Smooth muscle cell (in vitro differentiated cells): ENCODE measurements at regions not wholly inside any gene's neighbourhood (a gene's known extent, or its start where the extent isn't known, plus 50 kb on each side); places are given as distances from the start of the nearest gene placed in this dataset.
A peak's percentile ranks its signal among the peaks of the same experiment; 100 is the strongest.

ENCODE experiments used
- DNase-seq: peaks from one replicate; lab custom pipeline; 2025; ENCODE audit not compliant: unreplicated experiment; lab: John Stamatoyannopoulos, UW
- H2AFZ ChIP-seq: fragments of 200-600 bp; sonication (generic); 2 replicates; pipeline ENCODE4 v1.6.0; 2016; ENCODE audit warnings: antibody characterized with exemption, low read depth, mild to moderate bottlenecking
- H3F3A ChIP-seq: fragments of 200-600 bp; sonication (generic); 2 replicates; pipeline ENCODE4 v1.6.0; 2017; ENCODE audit warnings: antibody characterized with exemption, low read depth
- H3K27ac ChIP-seq: fragments of 200-600 bp; sonication (generic); 2 replicates; pipeline ENCODE4 v1.5.1; 2016; ENCODE audit warnings: low read depth, mild to moderate bottlenecking
- H3K27me3 ChIP-seq: fragments of 200-600 bp; sonication (generic); 2 replicates; pipeline ENCODE4 v1.6.1; 2016; ENCODE audit warnings: low read depth, mild to moderate bottlenecking
- H3K36me3 ChIP-seq: fragments of 200-600 bp; sonication (generic); 2 replicates; pipeline ENCODE4 v1.5.1; 2016; ENCODE audit warnings: low read depth
- H3K4me1 ChIP-seq: fragments of 200-600 bp; sonication (generic); 2 replicates; pipeline ENCODE4 v1.5.1; 2016; ENCODE audit warnings: low read depth
- H3K4me2 ChIP-seq: fragments of 200-600 bp; sonication (generic); 2 replicates; pipeline ENCODE4 v1.6.0; 2016; ENCODE audit warnings: mild to moderate bottlenecking
- H3K4me3 ChIP-seq: fragments of 200-600 bp; sonication (generic); 2 replicates; pipeline ENCODE4 v1.5.1; 2016; ENCODE audit warnings: mild to moderate bottlenecking
- H3K79me2 ChIP-seq: fragments of 200-600 bp; sonication (generic); 2 replicates; pipeline ENCODE4 v1.6.0; 2016; ENCODE audit warnings: low read depth, mild to moderate bottlenecking
- H3K9ac ChIP-seq: fragments of 200-600 bp; sonication (generic); 2 replicates; pipeline ENCODE4 v1.6.0; 2016; ENCODE audit warnings: low read depth
- H3K9me3 ChIP-seq: fragments of 200-600 bp; sonication (generic); replicated peaks from 2 replicates; pipeline ENCODE4 v1.5.1; 2016; ENCODE audit warnings: low read depth
- H4K20me1 ChIP-seq: fragments of 200-600 bp; sonication (generic); 2 replicates; pipeline ENCODE4 v1.6.0; 2016; ENCODE audit warnings: low read depth
- CTCF ChIP-seq: fragments of 200-600 bp; sonication (generic); IDR thresholded peaks from 2 replicates; pipeline ENCODE4 v1.5.1; 2017; ENCODE audit warnings: borderline replicate concordance, mild to moderate bottlenecking, antibody characterized with exemption; ENCODE audit not compliant: insufficient read depth, poor library complexity, severe bottlenecking
- WGBS: methylation state at CpG from one replicate; pipeline ENCODE4 v1.1.7; 2016; ENCODE audit warnings: low lambda C conversion rate; 5-methylcytosine and 5-hydroxymethylcytosine counted together

GRCh38 chr11:96758957-96759356, 369.1 kb downstream of the JRKL start:
- Histone ChIP-seq H3K9ac (no peak overlapping the region), H3K36me3 (no peaks in the 10 kb centered on the region), H3K4me2 (no peak overlapping the region), H3F3A (no peaks in the 10 kb centered on the region), H3K79me2 (no peaks in the 10 kb centered on the region), H3K9me3 (no peaks in the 10 kb centered on the region), H2AFZ (no peak overlapping the region), H3K4me1 (no peaks in the 10 kb centered on the region), H4K20me1 (no peaks in the 10 kb centered on the region), H3K27me3 (no peaks in the 10 kb centered on the region), H3K4me3 (no peak overlapping the region), H3K27ac (no peak overlapping the region)
- DNase-seq = no peak
- WGBS = 59% methylated on average over 1 of the region's 1 CpG
- no peak for TF ChIP-seq CTCF

- Histone ChIP-seq H3K9me3 (no peaks in the 10 kb centered on the region), H3K4me1 (no peaks in the 10 kb centered on the region), H3K27me3 (no peaks in the 10 kb centered on the region), H3K4me3 (no peak overlapping the region), H2AFZ (no peak overlapping the region), H3K79me2 (no peaks in the 10 kb centered on the region), H3K4me2 (no peak overlapping the region), H3F3A (no peaks in the 10 kb centered on the region), H4K20me1 (no peaks in the 10 kb centered on the region), H3K27ac (peak overlapping the region; percentile 54), H3K9ac (no peak overlapping the region), H3K36me3 (no peaks in the 10 kb centered on the region)
- TF ChIP-seq CTCF = no peak
- no peak for DNase-seq
- WGBS = 96% methylated on average over 2 of the region's 2 CpGs
Observed at GRCh38 chr11:96760306-96760705, 370.5 kb downstream of the JRKL start.

GRCh38 chr11:96760815-96761214, 371.0 kb downstream of the JRKL start:
- Histone ChIP-seq H3K4me2 (no peak overlapping the region), H2AFZ (no peak overlapping the region), H3K27ac (peak overlapping the region; percentile 54), H3K4me1 (no peaks in the 10 kb centered on the region), H3K27me3 (no peaks in the 10 kb centered on the region), H3K36me3 (no peaks in the 10 kb centered on the region), H3K9ac (peak overlapping the region; percentile 19), H3K79me2 (no peaks in the 10 kb centered on the region), H3K9me3 (no peaks in the 10 kb centered on the region), H3F3A (no peaks in the 10 kb centered on the region), H3K4me3 (no peak overlapping the region), H4K20me1 (no peaks in the 10 kb centered on the region)
- TF ChIP-seq CTCF = no peak
- no peak for DNase-seq

GRCh38 chr11:96761451-96761850, 371.6 kb downstream of the JRKL start:
- TF ChIP-seq CTCF = no peak
- no peak overlapping the region for H3K4me2 ChIP-seq
- no peaks in the 10 kb centered on the region for H3F3A ChIP-seq
- H3K9ac ChIP-seq = no peak overlapping the region
- no peaks in the 10 kb centered on the region for H3K27me3 ChIP-seq
- no peaks in the 10 kb centered on the region for H3K9me3 ChIP-seq
- H3K27ac ChIP-seq = peak overlapping the region; percentile 54
- no peaks in the 10 kb centered on the region for H3K4me1 ChIP-seq
- H3K36me3 ChIP-seq = no peaks in the 10 kb centered on the region
- no peaks in the 10 kb centered on the region for H4K20me1 ChIP-seq
- DNase-seq = no peak
- H2AFZ ChIP-seq = no peak overlapping the region
- H3K79me2 ChIP-seq = no peaks in the 10 kb centered on the region
- 61% methylated on average over 1 of the region's 1 CpG for WGBS
- no peak overlapping the region for H3K4me3 ChIP-seq
